ENCODE measurements at regions not wholly inside any gene's neighbourhood (a gene's known extent, or its start where the extent isn't known, plus 50 kb on each side); places are given as distances from the start of the nearest gene placed in this dataset.

DNA sequence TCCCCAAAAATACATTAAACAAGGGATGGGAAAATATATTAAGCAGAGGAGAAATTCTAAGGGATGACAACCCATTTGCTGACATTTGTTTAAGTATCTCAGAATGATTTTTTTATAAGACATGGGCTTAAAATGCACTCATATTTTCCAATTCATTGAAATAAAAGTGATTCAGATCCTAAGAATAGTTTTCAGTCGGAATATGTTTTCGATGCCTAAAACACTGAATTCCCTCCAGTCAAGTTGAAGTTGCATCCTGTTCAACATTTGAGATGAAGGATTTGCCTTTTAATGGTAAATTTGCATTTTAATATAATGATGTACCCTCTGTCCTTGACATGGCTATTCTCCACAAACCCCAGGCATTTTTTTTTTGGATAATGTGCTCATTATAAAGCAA lies 79.3 kb downstream of the PTCHD4 start (continued):
- TF ChIP-seq, protein P1, sequence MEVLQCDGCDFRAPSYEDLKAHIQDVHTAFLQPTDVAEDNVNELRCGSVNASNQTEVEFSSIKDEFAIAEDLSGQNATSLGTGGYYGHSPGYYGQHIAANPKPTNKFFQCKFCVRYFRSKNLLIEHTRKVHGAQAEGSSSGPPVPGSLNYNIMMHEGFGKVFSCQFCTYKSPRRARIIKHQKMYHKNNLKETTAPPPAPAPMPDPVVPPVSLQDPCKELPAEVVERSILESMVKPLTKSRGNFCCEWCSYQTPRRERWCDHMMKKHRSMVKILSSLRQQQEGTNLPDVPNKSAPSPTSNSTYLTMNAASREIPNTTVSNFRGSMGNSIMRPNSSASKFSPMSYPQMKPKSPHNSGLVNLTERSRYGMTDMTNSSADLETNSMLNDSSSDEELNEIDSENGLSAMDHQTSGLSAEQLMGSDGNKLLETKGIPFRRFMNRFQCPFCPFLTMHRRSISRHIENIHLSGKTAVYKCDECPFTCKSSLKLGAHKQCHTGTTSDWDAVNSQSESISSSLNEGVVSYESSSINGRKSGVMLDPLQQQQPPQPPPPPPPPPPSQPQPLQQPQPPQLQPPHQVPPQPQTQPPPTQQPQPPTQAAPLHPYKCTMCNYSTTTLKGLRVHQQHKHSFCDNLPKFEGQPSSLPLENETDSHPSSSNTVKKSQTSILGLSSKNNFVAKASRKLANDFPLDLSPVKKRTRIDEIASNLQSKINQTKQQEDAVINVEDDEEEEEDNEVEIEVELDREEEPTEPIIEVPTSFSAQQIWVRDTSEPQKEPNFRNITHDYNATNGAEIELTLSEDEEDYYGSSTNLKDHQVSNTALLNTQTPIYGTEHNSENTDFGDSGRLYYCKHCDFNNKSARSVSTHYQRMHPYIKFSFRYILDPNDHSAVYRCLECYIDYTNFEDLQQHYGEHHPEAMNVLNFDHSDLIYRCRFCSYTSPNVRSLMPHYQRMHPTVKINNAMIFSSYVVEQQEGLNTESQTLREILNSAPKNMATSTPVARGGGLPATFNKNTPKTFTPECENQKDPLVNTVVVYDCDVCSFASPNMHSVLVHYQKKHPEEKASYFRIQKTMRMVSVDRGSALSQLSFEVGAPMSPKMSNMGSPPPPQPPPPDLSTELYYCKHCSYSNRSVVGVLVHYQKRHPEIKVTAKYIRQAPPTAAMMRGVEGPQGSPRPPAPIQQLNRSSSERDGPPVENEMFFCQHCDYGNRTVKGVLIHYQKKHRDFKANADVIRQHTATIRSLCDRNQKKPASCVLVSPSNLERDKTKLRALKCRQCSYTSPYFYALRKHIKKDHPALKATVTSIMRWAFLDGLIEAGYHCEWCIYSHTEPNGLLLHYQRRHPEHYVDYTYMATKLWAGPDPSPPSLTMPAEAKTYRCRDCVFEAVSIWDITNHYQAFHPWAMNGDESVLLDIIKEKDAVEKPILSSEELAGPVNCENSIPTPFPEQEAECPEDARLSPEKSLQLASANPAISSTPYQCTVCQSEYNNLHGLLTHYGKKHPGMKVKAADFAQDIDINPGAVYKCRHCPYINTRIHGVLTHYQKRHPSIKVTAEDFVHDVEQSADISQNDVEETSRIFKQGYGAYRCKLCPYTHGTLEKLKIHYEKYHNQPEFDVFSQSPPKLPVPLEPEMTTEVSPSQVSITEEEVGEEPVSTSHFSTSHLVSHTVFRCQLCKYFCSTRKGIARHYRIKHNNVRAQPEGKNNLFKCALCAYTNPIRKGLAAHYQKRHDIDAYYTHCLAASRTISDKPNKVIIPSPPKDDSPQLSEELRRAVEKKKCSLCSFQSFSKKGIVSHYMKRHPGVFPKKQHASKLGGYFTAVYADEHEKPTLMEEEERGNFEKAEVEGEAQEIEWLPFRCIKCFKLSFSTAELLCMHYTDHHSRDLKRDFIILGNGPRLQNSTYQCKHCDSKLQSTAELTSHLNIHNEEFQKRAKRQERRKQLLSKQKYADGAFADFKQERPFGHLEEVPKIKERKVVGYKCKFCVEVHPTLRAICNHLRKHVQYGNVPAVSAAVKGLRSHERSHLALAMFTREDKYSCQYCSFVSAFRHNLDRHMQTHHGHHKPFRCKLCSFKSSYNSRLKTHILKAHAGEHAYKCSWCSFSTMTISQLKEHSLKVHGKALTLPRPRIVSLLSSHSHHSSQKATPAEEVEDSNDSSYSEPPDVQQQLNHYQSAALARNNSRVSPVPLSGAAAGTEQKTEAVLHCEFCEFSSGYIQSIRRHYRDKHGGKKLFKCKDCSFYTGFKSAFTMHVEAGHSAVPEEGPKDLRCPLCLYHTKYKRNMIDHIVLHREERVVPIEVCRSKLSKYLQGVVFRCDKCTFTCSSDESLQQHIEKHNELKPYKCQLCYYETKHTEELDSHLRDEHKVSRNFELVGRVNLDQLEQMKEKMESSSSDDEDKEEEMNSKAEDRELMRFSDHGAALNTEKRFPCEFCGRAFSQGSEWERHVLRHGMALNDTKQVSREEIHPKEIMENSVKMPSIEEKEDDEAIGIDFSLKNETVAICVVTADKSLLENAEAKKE (CRISPR knock-in tag; IDR thresholded peaks at IDR 0.05), result no peak

DNA sequence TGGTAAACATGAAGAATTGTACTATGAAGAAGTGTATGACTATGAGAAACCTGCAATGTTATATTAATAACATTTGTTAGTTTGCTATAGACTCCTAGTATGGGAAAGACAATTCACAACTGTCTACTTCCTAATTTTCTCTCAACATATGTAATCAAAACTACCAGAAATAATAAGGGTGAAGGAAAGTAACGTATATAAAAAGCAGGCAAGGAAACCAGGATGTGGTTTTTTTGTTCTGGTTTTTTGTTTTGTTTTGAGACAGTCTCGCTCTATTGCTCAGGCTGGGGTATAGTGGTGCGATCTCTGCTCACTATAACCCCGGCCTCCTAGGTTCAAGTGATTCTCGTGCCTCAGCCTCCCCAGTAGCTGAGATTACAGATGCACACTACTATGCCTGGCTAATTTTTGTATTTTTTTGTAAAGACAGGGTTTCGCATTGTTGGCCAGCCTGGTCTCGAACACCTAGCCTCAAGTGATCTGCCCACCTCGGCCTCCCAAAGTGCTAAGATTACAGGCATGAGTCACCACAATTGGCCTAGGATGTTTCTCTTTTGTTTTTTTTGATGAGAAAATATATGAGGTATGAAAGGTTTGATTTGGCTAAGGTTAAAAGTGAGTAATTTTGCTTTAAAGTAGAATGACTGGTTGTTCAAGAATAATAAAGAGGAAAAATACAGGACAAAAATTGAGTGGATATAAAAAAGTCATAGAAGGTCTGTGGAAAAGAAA lies 83.1 kb downstream of the PTCHD4 start:
- Histone ChIP-seq H3K79me2 (replicated peaks; ENCODE audit: insufficient read depth) (no peaks in the 10 kb centered on the region), H3F3A (replicated peaks; ENCODE audit: low read depth) (no peaks in the 10 kb centered on the region), H3K4me3 (no peak overlapping the region), H3K4me2 (no peak overlapping the region), H2AFZ (no peak overlapping the region), H3K27me3 (ENCODE audit: insufficient read depth) (no peaks in the 10 kb centered on the region), H3K4me1 (ENCODE audit: insufficient read depth) (peaks cover 4% of the 10 kb centered on the region; the same call in 1 of the 2 replicates), H3K9me2 (ENCODE audit: insufficient read depth) (peaks cover 11% of the 10 kb centered on the region), H4K20me1 (replicated peaks; ENCODE audit: insufficient read depth) (no peaks in the 10 kb centered on the region), H3K36me3 (ENCODE audit: insufficient read depth) (no peaks in the 10 kb centered on the region), H3K27ac (ENCODE audit: low read depth) (no peak overlapping the region)
- TF ChIP-seq EZH2phosphoT487 (IDR thresholded peaks at IDR 0.05; ENCODE audit: unreplicated experiment) (no peak), NANOG (IDR thresholded peaks at IDR 0.05; ENCODE audit: borderline replicate concordance) (no peak), ZNF114 (CRISPR knock-in tag; IDR thresholded peaks at IDR 0.05) (no peak), EZH2 (IDR thresholded peaks at IDR 0.05; ENCODE audit: low read depth, unreplicated experiment) (no peak), POLR2AphosphoS5 (IDR thresholded peaks at IDR 0.05; ENCODE audit: low read depth) (no peak), STAT1 (IDR thresholded peaks at IDR 0.05; ENCODE audit: unreplicated experiment) (no peak)
- ATAC-seq (no peak), DNase-seq (ENCODE audit: low spot score) (no peak)
- H3K36me3 Mint-ChIP-seq (ENCODE audit: low read depth), result no peaks in the 10 kb centered on the region
- H3K9me3 Mint-ChIP-seq, result no peaks in the 10 kb centered on the region
- no peak overlapping the region for H3K27ac Mint-ChIP-seq
- no peaks in the 10 kb centered on the region for H3K27me3 Mint-ChIP-seq (ENCODE audit: insufficient read depth, low read depth, poor library complexity)
- H3K4me3 Mint-ChIP-seq, result no peak overlapping the region
- H3K4me1 Mint-ChIP-seq, result peaks cover 4% of the 10 kb centered on the region; the same call in 2 of the 3 replicates

Measured in GM23338 (cell line).